GM10266 (cell line): ENCODE measurements at regions not wholly inside any gene's neighbourhood (a gene's known extent, or its start where the extent isn't known, plus 50 kb on each side); places are given as distances from the start of the nearest gene placed in this dataset.
A peak's percentile ranks its signal among the peaks of the same experiment; 100 is the strongest.

Source experiments
- DNase-seq: peaks from one replicate; pipeline ENCODE4 v3.0.0; 2012; ENCODE audit errors: extremely low spot score
- CTCF ChIP-seq: IDR thresholded peaks from 2 replicates; pipeline ENCODE4 v1.5.1; 2012; ENCODE audit warnings: mild to moderate bottlenecking, low read depth; ENCODE audit not compliant: control insufficient read depth, insufficient read depth; ENCODE audit errors: missing control alignments

- DNase-seq = no peak
- TF ChIP-seq CTCF = no peak
Measured at GRCh38 chr4:116400480-116400879, 684.9 kb downstream of the TRAM1L1 start.

GRCh38 chr4:116397714-116398113, 687.7 kb downstream of the TRAM1L1 start:
- no peak for DNase-seq
- no peak for TF ChIP-seq CTCF

- no peak for TF ChIP-seq CTCF
- DNase-seq = no peak
Measured at GRCh38 chr4:116397291-116397690, 688.1 kb downstream of the TRAM1L1 start.

- TF ChIP-seq CTCF = no peak
- DNase-seq = no peak
Measured at GRCh38 chr4:116395408-116395807, 690.0 kb downstream of the TRAM1L1 start.

GRCh38 chr4:116391020-116391419, 694.4 kb downstream of the TRAM1L1 start:
- TF ChIP-seq CTCF = no peak

GRCh38 chr4:116389139-116389538, 696.2 kb downstream of the TRAM1L1 start:
- peak; percentile 15 for DNase-seq
- no peak for TF ChIP-seq CTCF

More at GRCh38 chr4:116391020-116391419, 694.4 kb downstream of the TRAM1L1 start:
- no peak for DNase-seq

GRCh38 chr4:116387937-116388474, 697.4 kb downstream of the TRAM1L1 start:
- no peak for TF ChIP-seq CTCF
- no peak for DNase-seq
